HuH-7 (cell line): ENCODE measurements at regions not wholly inside any gene's neighbourhood (a gene's known extent, or its start where the extent isn't known, plus 50 kb on each side); places are given as distances from the start of the nearest gene placed in this dataset.

ENCODE experiments used
- DNase-seq: peaks from one replicate; pipeline ENCODE4 v3.0.0; 2011; ENCODE audit warnings: low spot score

DNA sequence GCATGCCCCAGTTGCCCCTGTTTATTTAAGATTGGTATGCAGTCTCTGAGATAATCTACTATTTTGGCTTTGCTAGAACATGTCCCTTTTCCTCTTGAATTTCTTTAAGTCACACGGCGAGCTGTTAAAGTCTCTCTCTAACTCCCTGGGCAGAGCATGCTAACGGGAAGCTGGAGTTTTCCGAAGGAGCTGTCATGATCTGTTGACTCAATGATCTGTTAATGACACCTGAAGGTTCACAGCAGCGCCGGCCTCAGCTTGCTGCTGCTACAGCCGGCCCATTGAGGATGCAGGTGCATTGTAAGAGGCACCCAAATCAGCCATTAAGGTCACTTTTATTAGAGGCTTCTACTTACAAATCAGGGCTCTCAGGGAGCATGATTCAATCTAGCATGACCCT lies 1203.4 kb downstream of the MAT2B start:
- DNase-seq: no peak

DNA sequence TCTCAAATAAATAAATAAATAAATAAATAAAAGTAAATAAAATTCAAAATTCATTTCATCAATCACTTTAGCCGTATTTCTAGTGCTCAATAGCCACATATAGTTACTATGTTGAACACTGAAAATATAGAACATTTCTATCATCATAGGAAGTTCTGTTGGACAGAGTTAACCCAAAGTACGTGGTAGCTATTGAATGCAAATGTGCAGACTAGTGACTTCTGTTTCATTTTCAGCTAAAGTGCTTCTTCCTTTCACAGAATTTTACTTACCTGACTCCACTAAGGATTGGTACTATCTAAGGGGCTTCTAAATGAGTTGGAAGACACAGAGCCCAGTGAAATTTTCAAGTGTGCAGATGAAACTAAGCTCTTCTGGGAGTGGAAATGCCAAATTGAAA lies 1208.3 kb downstream of the MAT2B start:
- DNase-seq: no peak

DNA sequence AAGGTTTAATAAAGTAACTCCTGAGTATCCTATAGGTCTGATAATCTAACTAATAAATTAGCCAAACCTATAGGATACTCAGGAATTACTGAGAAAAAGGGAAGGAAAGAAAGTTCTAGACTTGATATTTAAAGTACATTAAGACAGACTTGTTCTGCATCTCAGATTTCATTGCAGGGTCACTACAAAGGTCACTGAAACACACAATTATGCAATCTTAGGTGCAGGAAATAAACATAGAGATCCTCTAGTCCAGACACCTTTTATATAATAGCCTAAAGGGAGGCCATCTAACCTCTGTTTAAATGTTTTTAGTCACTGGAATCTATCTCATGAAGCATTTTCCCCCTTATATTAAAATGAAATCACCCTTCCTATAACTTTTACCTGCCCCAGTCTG lies 1215.7 kb downstream of the MAT2B start:
- DNase-seq: no peak

DNA sequence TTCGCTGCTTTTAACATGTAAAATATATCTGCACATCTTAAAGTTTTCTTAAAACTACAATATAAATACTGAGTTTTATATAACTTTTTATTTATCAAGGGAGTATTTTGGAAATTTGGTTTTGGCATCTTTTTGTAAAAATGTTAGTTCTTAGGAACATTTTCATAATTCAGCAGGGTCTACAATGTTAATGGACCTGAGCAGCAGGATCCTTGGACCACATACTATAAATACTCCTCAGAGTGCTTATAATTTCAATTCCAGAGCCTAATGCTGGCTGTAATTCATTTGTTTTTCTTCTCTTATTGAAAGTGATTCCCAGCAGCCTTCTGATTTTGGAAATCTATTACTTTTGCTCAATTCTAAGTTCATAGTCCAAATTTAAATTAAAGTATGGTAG lies 1216.2 kb downstream of the MAT2B start:
- no peak for DNase-seq

DNA sequence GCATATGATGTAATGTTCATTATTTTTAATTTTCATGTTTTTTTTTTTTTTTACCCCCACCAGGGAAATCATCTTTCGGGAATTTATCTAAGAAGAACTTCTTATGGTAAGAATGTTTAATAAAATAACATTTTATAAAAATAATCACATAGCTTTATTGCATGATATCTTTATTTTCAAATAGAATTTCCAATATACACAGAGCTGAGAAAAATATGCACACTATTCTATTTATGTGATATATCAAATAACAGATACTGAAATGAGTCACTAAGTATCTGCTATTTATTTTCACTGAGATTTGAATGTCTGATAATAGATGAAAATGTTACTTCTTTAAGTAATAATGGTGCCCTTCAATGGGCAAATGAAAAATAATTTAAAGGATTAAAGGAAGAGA lies 1217.3 kb downstream of the MAT2B start:
- DNase-seq: no peak

DNA sequence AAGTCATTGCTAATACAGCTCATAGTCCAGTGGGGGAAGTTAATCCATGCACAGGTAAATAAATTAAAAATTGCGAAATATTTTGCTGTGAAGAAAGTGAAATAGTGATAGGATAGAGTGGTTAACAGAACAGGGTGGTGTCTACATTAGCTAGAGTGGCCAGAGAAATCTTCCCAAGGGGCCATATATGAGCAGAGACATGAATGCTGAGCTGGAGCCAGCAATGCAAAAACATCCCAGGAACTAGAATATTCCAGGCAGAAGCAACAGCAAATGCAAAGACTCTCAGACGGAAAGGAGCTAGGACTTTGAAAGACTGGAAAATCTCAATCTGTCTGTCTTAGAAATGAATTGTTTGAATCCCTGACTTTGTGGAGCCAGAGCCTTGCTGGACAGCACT lies 1221.6 kb downstream of the MAT2B start:
- no peak for DNase-seq

DNA sequence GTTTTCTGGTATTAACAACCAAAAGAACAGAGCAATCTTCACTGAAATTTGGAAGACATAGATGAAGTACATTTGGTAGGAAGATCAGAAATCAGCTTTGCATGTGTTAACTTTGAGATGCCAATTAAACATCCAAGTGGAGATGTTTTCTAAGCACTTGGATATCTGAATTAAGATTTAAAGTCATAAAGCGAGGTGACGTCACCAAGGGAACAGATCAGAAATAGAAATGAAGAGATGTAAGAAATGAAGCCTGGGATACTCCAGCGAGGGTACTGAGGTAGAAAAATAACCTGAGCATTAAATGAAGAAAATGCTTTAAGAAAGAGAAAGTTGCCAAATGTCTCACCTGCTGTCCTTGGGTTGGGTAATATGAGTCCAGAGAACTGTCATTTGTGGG lies 1223.3 kb downstream of the MAT2B start:
- DNase-seq: no peak

DNA sequence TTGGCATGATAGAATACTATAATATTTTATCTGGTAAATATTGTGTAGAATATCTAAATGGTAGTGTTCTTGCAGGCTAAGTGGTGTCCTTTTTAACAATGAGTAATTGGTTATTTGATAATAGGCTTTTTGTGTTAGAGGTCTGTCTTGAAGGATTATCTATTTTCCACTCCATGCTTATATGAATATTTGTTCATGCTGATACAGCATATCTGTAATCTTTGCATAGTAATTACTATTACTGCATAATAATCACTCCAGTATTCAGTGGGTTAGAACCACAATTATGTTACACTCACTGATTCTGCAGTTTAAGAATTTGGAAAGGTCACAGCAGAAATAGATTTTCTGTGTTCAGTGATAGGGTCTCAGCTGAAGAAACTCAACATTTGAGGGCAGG lies 1229.9 kb downstream of the MAT2B start:
- no peak for DNase-seq

DNA sequence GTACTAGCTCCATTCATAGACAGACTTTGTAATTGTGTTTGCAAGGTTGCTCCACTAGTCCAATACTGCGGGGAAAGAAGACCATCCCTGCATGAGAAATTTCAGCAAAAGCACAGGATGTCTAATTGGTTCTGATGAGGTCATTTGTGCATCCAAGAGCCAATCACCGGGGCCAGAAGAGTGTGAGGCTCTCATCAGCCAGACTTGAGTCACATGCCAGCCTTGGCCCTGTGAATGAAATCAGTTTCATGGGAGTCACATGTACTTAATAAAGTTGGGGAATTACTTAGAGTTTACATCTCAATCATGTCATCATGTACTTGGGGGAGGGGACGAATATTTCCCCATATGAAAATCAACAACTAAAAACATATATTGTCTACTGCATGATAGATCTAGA lies 1236.0 kb downstream of the MAT2B start:
- no peak for DNase-seq

DNA sequence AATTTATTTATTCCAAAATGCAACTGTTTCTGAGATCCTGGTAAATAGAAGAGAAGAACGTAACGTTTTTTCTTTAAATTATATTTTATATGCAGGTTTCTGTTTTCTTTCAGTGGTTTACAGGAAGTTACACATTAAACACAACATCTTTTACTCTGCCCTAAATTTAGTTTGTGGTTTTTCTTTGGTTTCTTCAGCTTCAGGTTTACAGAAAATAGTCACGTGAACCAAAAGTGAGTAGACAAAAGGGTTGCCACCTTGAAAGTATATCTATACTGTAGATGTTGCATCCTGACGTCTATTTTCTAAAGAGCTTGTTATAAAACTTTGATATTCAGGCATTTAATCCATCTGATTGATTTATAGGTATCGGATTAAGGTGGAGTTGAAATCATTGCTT lies 1236.6 kb downstream of the MAT2B start:
- no peak for DNase-seq

DNA sequence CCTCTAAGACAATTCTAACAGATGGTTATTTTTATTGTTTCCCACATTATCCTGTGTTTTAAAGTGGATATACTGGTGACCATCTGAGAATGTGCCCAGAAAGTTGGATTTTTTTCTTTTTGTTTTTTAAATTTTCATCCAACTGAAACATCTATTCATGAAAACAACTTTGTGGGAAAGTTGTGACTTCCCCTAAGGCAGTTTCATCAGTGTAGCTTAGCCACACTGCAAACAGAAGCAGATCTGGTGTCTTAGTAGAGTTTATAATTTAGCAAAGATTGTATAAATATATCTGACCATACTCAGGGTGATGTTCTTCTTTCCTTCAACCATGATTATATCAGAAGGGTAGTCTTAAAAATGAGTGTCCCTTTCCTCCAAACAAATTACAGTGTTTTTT lies 1241.3 kb downstream of the MAT2B start:
- no peak for DNase-seq

DNA sequence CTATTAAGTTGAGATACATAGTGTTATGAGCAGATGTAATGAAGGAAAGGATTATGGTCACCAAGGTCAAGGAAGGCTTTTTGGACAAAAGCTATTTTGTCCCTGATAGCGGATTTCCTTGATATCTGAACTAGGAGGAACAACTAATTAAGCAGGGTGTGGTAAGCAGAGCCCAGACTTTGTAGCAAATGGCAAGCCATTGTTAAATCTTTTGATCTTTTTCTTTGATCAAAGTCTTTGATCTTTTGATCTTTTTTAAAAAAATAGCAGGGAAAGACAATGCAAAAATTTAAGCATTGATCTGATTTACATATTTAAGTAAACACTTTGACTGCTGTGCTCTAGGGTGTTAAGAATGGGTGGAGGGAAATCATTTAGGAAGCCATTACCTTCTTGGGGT lies 1242.0 kb downstream of the MAT2B start:
- DNase-seq: no peak

DNA sequence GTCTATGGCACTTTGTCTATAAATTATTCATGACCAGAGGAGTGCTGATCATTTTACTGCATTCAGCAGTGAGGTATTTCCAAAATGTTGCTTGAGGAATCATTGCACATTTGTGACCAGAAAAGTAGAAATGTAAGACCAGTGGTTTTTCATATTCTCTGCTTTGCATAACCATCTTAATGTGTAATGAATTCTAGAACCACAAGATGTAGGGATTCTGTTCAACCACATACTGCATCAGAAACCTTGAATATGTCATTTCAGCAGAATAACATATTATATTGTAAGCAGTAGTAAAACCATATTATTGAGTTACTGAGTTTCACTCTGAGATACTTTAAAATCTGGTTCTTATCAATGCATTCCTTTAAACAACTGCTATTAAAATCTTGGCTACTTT lies 1243.4 kb downstream of the MAT2B start:
- no peak for DNase-seq

DNA sequence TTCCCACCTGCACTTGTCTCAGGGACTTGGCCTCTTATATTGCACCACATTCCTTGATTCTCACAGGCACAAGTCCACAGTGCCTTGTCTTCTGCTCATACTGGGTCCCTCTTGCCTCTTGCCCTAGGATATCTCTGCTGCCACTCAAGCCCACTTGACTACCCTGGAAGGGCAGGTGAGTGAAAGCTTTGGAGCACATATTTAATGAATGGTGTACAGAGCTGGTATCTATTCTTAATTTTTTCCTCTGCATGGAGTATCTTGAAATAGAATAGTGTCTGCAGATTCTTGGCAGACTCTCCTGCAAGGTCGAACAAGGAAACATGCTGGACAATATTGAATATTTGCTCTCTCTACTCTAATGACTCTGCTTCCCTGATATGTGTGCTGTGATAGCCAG lies 1248.0 kb downstream of the MAT2B start:
- DNase-seq: no peak

DNA sequence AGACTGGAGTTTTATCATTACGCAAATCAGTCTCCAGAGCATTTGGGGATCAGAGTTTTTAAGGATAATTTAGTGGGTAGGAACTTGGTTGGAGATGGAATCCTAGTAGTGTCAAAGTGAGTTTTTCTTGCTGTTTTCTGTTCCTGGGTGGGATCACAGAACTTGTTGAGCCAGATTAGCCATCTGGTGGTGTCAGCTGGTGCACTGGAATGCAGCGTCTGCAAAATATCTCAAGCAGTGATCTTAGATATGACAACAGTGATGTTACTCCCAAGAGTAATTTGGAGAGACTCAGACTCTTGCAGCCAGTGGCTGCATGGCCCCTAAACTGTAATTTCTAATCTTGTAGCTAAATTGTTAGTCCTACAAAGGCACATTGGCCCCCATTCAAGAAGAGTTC lies 1257.8 kb downstream of the MAT2B start:
- no peak for DNase-seq

DNA sequence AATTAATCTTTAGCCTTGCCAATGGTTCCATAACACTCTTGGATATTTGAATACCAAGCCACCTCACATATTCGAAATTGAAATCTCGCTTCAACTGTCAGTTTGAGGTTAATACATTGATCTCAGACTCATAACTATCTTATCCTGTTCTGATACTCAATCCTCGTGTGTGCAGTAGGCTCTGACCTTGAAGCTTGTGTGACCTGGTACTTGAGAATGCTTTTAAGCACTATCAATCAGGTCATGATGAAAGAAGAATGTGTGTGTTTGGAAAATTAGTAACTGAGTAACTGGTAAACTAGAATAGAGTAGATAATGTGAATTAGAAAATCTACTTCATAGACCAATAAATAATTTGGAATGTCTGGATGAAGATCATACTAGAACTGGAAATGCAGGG lies 1266.7 kb downstream of the MAT2B start:
- no peak for DNase-seq

DNA sequence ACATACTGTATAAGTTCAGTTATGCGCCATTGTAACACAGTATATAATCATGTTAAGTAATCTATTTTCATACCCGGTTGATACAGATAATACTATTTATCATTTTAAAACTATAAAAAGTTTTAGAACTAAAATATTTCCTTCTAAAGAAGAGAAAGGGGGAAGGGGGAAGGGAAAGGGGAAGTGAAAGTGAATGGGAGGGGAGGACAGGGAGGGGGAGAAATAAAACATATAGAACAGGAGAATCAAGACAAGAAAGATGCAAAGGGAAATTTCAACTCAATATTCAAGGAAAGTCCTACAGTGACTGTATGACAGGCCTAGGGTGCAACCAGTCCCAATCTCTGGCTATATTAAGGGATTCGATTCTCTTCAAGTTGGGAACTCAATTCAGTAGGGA lies 1278.8 kb downstream of the MAT2B start:
- no peak for DNase-seq

DNA sequence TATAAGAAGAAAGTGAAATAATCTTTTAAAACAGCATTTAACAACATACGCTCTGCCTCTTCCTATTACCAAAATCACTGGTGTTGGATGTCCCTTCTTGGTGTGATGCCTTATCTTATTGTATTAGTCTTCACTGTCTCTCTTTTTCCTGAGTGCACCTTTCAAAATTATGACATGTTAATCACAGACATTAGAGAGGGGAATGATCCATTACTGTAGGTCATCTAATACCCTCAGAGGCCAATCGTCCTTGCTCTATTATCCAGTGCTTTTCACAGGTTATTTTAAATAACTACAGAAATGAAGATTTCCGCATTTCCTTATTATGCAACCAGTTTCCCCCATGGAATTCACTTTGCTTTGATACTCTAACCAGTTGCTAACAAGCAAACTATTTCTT lies 1292.7 kb downstream of the MAT2B start:
- DNase-seq: no peak

DNA sequence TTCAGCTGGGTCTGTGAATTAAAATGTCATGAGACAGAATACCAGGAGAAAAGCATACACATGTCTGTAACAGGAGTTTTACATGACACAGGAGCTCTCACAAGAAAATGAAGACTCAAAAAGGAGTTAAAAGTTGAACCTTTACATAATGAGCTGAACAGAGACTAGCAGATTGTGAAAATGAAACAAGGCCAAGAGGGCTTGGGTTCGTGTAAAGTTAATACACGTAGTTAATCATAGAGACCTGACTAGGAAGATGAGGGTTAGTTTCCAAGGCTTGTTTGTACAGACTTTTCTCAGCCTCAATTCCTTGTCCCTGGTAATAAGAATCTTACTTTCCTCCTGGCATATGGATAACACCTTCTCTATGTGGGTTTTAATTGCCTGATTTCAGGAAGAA lies 1294.0 kb downstream of the MAT2B start:
- DNase-seq: no peak

DNA sequence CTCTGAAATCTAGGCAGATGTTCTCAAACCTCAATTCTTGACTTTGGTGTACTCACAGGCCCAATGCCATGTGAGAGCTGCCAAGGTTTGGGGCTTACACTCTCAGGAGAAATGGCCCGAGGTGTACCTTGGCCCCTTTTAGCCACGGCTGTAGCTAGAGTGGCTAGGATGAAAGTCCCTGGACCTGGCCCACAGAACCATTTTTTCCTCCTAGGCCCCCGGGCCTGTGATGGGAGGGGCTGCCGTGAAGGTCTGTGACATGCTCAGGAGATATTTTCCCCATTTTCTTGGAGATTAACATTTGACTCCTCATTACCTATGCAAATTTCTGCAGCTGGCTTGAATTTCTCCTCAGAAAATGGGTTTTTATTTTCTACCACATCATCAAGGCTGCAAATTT lies 1296.5 kb downstream of the MAT2B start:
- no peak for DNase-seq

DNA sequence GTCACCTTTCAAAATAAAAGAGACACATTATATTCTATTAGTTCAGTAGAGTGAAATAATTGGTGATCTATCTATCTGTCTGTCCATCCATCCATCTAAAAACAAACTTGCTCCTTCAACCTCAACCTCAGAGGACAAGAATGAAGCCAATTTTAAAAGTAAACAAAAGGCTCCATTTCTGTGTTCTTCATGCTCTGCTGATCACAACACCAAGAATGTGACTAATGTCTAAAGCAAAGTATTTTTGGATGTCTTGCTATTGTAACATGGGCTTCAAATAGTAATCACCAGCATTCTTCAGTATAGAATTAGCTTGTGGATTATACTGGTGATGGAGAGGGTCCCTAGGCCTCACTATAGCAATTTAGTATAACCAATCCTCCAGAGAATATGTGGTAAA lies 1304.4 kb downstream of the MAT2B start:
- no peak for DNase-seq

DNA sequence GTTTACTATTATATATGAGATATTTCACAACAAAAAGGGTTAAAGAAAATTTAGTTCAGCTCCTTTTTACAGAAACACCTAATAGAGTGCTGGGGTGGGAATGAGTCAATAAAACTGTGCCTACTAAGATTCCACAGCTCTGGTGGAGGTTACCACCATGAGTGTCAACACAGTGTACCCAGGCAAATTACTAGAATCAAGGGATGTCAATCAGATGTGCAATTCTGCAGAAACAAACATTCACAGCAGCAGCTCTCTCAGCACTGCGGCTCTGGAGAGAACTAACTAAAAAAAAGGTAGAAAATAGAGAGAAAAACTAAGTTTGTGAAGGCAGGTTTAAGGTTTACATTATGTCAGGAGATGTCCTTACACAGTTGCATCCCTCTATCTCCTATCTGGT lies 1313.0 kb downstream of the MAT2B start:
- DNase-seq: no peak

DNA sequence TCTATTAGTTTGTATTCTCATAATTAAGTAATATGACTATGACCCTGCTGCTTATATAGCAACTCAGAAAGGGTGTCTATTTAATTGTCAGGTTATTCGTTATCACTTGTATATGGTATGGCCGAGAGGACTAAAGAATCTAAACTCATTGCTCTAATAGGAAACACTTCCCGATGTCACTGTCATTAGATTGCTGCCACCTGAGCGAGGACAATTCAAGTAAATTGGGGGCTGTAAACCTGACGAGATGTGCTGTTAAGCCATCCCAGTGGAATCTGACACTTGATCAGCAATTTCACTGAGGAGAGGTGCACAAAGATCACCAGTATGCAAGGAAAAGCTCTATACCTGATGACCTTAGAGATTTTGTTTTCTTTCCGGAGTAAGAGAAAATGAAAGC lies 1319.3 kb downstream of the MAT2B start:
- DNase-seq: no peak

DNA sequence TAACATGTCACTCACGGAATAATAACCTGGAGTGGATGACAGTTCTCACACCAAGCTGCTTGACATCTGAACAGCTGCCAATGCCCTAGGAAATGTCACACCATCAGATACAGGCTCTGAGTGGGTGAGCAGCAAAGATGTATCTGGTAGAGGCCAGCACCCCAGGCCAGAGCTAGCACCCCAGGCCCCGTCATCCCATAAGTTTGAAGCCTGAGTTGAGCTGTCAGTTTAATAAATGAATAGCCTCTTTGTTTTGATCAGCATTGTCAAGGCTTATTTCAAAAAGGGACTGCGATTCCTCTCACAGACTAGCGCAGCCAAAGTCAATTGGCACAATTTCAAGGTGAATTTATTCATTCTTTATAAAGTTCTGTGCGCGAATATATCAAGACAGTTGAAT lies 1327.1 kb downstream of the MAT2B start:
- no peak for DNase-seq

DNA sequence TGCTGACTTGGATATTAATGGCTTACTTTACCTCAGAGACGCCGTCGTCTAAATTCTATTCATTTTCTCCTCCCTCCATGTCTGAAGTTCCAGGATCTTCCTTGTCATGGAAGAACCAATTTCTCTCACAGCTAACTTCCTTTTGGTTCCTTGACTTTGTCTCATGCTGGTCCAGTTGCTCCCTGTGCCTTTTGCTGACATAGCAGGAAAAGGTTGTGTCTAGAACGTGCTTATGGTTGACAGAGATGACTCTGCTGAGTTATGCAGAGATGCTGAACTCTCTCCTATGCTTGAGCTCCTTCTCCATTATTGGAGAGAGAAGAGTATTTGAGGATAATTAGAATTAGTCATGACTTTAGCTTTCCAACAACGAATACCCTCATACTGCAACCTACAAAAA lies 1338.9 kb downstream of the MAT2B start:
- DNase-seq: no peak

DNA sequence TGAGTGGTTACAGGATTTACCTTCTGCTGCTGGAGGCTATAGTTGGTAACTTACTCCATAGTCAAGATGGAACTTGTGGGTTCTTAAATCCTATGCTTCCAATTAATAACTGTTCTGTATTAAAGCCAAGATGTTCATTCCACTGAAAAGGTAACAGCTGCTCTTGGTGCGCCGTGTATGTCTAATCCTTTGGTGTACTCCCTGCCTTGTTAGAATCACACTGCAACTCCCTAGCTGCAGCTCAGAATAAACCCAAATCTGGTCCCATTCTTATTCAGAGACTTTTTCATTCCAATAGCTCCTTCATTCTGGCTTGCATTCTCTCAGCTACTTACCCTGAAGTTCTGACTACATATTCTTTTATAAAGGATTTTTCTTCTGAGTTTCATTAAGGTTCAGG lies 1355.5 kb downstream of the MAT2B start:
- no peak for DNase-seq
